T-cell (primary cell): ENCODE measurements at regions not wholly inside any gene's neighbourhood (a gene's known extent, or its start where the extent isn't known, plus 50 kb on each side); places are given as distances from the start of the nearest gene placed in this dataset.
"Not testable (repeated sequence)": the region's sequence is repeated elsewhere in the genome, so short reads cannot be mapped to it uniquely, and the experiment has no call there.

Experiments
- ATAC-seq, 4 experiments: fragments of 200-7000 bp in 3 of 4; fragments of 150-1000 bp in 1 of 4; cut with Tn5 transposase; replicated peaks in 1 of 4; 1 replicate in 3 of 4; 2 replicates in 1 of 4; pipeline ENCODE4 v1.10.0; 2021; ENCODE audit warnings: moderate library complexity in 3 of 4, mild to moderate bottlenecking in 2 of 4, moderate number of reproducible peaks in 1 of 4
- CTCF ChIA-PET, 2 donors: fragments of 300-600 bp; sonication (Branson Sonifier 250); formaldehyde crosslinking; loops; one replicate each; lab custom pipeline; 2022; ENCODE audit warnings: antibody characterized with exemption in 2 of 2; lab: Charles Lee
- POLR2A ChIA-PET, 2 donors: fragments of 300-600 bp; sonication (Branson Sonifier 250); formaldehyde crosslinking; loops; one replicate each; lab custom pipeline; 2022; ENCODE audit warnings: antibody characterized with exemption in 2 of 2; lab: Charles Lee
- DNase-seq, 35 experiments: peaks; one replicate each; pipeline versions ENCODE4 v3.0.0 to v3.0.0-alpha.2; 2013 to 2023
- H3K27ac ChIP-seq: one replicate; pipeline ENCODE4 v1.5.1; 2013; ENCODE audit warnings: low read length
- H3K27me3 ChIP-seq, 2 experiments: replicated peaks in 1 of 2; 1 replicate in 1 of 2; 2 replicates in 1 of 2; pipeline versions ENCODE4 v1.6.1 to v1.7.0; 2013; ENCODE audit warnings: low read length in 1 of 2, mixed read lengths in 1 of 2; ENCODE audit not compliant: control insufficient read depth in 2 of 2, insufficient read depth in 2 of 2; ENCODE audit errors: extremely low read depth in 1 of 2
- H3K36me3 ChIP-seq, 2 donors: 1 replicate in 1 of 2; 2 replicates in 1 of 2; pipeline versions ENCODE4 v1.6.1 to v1.7.0; 2013; ENCODE audit warnings: low read length in 1 of 2; ENCODE audit not compliant: control insufficient read depth in 2 of 2, insufficient read depth in 1 of 2; ENCODE audit errors: extremely low read depth in 1 of 2
- H3K4me1 ChIP-seq, 2 experiments: 1 replicate in 1 of 2; 2 replicates in 1 of 2; pipeline versions ENCODE4 v1.6.1 to v1.7.0; 2013; ENCODE audit warnings: low read length in 2 of 2, mixed read lengths in 1 of 2; ENCODE audit not compliant: insufficient read depth in 2 of 2, control insufficient read depth in 1 of 2; ENCODE audit errors: extremely low read depth in 1 of 2
- H3K4me3 ChIP-seq, 2 donors: 1 replicate in 1 of 2; 2 replicates in 1 of 2; pipeline versions ENCODE4 v1.5.1 to v1.7.0; 2013; ENCODE audit warnings: mild to moderate bottlenecking in 2 of 2, low read length in 1 of 2, moderate library complexity in 1 of 2; ENCODE audit not compliant: control insufficient read depth in 1 of 2; ENCODE audit errors: extremely low read depth in 1 of 2
- H3K9me3 ChIP-seq: 2 replicates; pipeline ENCODE4 v1.7.0; 2013
- H3K27ac Mint-ChIP-seq, 2 donors: one replicate each; pipeline ENCODE4 v1.8.0; 2020 to 2021; ENCODE audit warnings: mild to moderate bottlenecking in 2 of 2, mixed read lengths in 2 of 2
- H3K27me3 Mint-ChIP-seq, 2 donors: one replicate each; pipeline ENCODE4 v1.8.0; 2021 to 2022; ENCODE audit warnings: mixed read lengths in 2 of 2
- H3K36me3 Mint-ChIP-seq: one replicate; pipeline ENCODE4 v1.8.0; 2021; ENCODE audit warnings: mixed read lengths
- H3K4me1 Mint-ChIP-seq, 3 donors: one replicate each; pipeline ENCODE4 v1.8.0; 2020 to 2022; ENCODE audit warnings: mixed read lengths in 3 of 3, mild to moderate bottlenecking in 1 of 3
- H3K4me3 Mint-ChIP-seq, 3 donors: one replicate each; pipeline ENCODE4 v1.8.0; 2020 to 2022; ENCODE audit warnings: mild to moderate bottlenecking in 3 of 3, mixed read lengths in 3 of 3, moderate library complexity in 3 of 3
- H3K9me3 Mint-ChIP-seq, 3 donors: one replicate each; pipeline ENCODE4 v1.8.0; 2020 to 2022; ENCODE audit warnings: mixed read lengths in 3 of 3
- WGBS: methylation state at CpG from one replicate; pipeline ENCODE4 v1.1.5; 2013; ENCODE audit warnings: missing lambda C conversion rate; ENCODE audit not compliant: insufficient coverage; 5-methylcytosine and 5-hydroxymethylcytosine counted together

DNA sequence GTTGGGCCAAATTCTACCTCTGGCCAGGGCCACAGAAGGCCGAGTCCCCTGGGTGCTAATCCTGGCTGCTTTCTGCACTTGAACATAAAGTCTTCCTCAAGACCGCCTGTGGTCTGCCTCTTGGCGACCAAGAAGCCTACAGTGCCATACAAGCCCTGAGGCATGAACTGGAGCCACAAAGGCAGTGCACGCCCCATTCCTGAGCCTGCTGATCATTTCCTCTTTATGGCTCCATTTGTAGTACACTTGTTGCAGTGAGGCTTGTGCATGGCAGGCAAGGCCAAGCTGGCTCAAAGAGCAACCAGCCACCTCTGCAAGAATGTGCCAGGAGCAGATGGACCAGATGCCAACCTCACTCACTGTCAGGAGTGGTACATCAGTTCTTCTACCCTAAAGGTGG lies 636.1 kb upstream of the DEFB115 start:
- H3K4me1 Mint-ChIP-seq, H3K36me3 ChIP-seq, H3K4me3 ChIP-seq, ATAC-seq, DNase-seq, H3K9me3 ChIP-seq, H3K4me1 ChIP-seq, H3K27me3 Mint-ChIP-seq, H3K27me3 ChIP-seq, CTCF ChIA-PET, H3K36me3 Mint-ChIP-seq, POLR2A ChIA-PET, H3K27ac ChIP-seq, H3K27ac Mint-ChIP-seq, H3K4me3 Mint-ChIP-seq: not testable (repeated sequence)
- 85% methylated on average over 4 of the region's 4 CpGs for WGBS
- H3K9me3 Mint-ChIP-seq, result peaks cover 0 to 12% (median 7%) of the 10 kb centered on the region in 3 donors

DNA sequence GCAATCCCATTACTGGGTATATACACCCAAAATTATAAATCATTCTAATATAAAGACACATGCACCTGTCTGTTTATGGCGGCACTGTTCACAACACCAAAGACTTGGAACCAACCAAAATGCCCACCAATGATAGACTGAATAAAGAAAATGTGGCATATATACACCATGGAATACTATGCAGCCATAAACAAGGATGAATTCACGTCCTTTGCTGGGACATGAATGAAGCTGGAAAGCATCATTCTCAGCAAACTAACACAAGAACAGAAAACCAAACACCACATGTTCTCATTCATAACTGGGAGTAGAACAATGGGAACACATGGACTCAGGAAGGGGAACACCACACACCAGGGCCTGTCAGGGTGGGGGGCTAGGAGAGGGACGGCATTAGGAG lies 633.2 kb upstream of the DEFB115 start:
- DNase-seq, H3K27ac ChIP-seq, H3K36me3 Mint-ChIP-seq, H3K4me1 Mint-ChIP-seq, H3K9me3 ChIP-seq, H3K4me3 Mint-ChIP-seq, ATAC-seq, H3K36me3 ChIP-seq, H3K4me1 ChIP-seq, H3K4me3 ChIP-seq, CTCF ChIA-PET, H3K27ac Mint-ChIP-seq, H3K9me3 Mint-ChIP-seq, H3K27me3 Mint-ChIP-seq, POLR2A ChIA-PET, H3K27me3 ChIP-seq: not testable (repeated sequence)
- no CpG with 5 or more reads among the region's 3 CpGs for WGBS

DNA sequence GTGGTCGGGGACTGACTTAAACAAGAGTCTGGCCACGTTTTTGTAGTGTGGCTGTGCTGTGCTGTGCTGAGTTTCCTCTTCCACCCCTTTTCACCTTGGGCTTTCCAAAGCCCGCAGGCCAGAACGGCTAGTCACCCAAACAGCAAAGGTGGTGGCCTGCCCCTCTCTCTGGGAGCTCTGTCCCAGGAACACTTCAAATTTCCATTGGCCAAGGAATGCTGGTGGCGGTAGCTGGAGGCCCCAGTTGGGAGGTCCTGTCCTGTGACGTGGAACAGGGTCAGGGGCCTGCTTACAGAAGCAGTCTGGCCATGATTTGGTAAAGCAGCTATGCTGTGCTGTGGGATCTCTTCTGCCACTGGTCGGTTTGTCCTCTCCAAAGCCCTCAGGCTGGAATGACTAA lies 628.1 kb upstream of the DEFB115 start:
- ATAC-seq, result not testable (repeated sequence)
- 69% methylated on average over 5 of the region's 7 CpGs for WGBS

DNA sequence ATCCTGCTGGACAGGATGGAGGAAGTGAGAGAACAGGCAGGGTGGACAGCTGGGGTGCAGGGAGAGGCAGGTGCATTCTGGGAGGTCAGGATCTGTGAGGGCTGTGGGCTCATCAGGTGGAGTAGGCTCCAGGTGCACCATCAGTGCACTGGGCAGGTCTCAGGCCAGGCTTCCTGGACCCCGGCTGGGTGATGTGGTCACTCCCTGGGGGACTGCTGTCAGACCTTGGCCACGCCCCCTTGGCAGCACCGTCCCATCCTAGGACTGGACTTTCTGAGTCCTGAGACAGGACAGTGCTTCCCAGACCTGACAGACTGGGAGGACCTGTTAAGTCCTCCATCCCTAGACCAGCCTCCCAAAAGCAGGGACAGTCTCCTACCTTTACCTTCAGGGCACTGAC lies 626.7 kb upstream of the DEFB115 start:
- Mint-ChIP-seq H3K4me1 (no peaks in the 10 kb centered on the region), H3K27ac (no peak overlapping the region), H3K4me3 (no peak overlapping the region), H3K27me3 (no peaks in the 10 kb centered on the region), H3K9me3 (peaks cover 7 to 21% (median 12%) of the 10 kb centered on the region in 3 donors), H3K36me3 (no peaks in the 10 kb centered on the region)
- Histone ChIP-seq H3K27ac (no peak overlapping the region), H3K9me3 (no peaks in the 10 kb centered on the region), H3K4me1 (no peaks in the 10 kb centered on the region), H3K36me3 (no peaks in the 10 kb centered on the region), H3K4me3 (no peak overlapping the region), H3K27me3 (no peaks in the 10 kb centered on the region)
- ChIA-PET POLR2A (no interaction called here), CTCF (no interaction called here)
- DNase-seq (no peak), ATAC-seq (no peak)
- 59% methylated on average over 3 of the region's 3 CpGs for WGBS

More for the DNA sequence above, 628.1 kb upstream of the DEFB115 start:
- H3K36me3 Mint-ChIP-seq, H3K36me3 ChIP-seq, CTCF ChIA-PET, H3K4me1 Mint-ChIP-seq, H3K4me3 ChIP-seq, H3K4me1 ChIP-seq, H3K27me3 ChIP-seq, H3K27me3 Mint-ChIP-seq, H3K27ac Mint-ChIP-seq, H3K9me3 ChIP-seq, H3K4me3 Mint-ChIP-seq, H3K27ac ChIP-seq, POLR2A ChIA-PET: not testable (repeated sequence)
- peak in 1 of 35 experiments; percentile 0 for DNase-seq
- H3K9me3 Mint-ChIP-seq, result peaks cover 7 to 13% (median 10%) of the 10 kb centered on the region in 3 donors

DNA sequence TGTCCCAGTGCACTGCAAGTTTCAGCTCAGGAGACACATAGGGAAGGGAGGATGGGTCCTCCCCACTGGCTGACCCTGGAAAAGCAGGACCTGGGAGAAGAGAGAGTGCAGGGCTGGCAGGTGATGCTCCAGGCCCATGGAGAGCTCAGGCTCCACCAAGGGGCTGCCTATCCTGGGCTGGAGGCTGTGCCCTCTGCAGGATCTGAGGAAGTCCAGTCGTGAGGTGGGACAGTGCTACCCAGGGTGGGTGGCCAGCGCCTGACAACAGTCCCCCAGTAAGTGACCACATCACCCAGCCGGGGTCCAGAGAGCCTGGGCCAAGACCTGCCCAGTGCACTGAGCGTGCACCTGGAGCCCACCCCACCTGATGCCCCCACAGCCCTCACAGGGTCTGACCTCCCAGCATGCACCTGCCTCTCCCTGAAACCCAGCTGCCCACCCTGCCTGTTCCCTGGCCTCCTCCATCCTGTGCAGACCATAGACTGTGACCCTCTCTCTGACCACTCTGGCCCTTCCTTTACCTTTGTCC lies 626.1 kb upstream of the DEFB115 start:
- H3K27me3 Mint-ChIP-seq, POLR2A ChIA-PET, H3K27ac ChIP-seq, H3K27ac Mint-ChIP-seq, H3K36me3 ChIP-seq, H3K27me3 ChIP-seq, H3K4me3 Mint-ChIP-seq, H3K36me3 Mint-ChIP-seq, H3K4me3 ChIP-seq, H3K4me1 Mint-ChIP-seq, ATAC-seq, CTCF ChIA-PET, H3K9me3 ChIP-seq, DNase-seq, H3K4me1 ChIP-seq: not testable (repeated sequence)
- H3K9me3 Mint-ChIP-seq, result peaks cover 7 to 20% (median 10%) of the 10 kb centered on the region in 3 donors
- WGBS, result 53% methylated on average over 4 of the region's 4 CpGs

DNA sequence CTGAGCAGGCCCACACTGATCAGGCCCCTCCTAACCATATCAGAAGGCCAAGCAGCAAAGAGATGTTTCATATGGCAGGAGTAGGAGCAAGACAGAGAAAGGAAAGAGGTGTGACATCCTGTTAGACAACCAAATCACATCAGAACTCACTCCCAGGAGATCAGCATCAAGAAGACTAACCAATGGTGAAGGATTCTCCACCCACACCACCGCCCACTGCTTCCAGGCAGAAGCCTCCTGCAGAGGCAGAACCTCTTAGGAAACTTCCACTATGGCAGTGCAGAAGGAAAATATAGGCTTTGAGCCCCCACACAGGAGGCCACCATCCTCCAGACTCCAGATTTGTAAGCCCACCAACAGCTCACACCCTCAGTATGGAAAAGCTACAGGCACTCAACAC lies 624.7 kb upstream of the DEFB115 start:
- H3K4me3 ChIP-seq, H3K36me3 Mint-ChIP-seq, H3K27ac ChIP-seq, H3K4me1 ChIP-seq, H3K27ac Mint-ChIP-seq, H3K4me3 Mint-ChIP-seq, POLR2A ChIA-PET, H3K27me3 ChIP-seq, H3K36me3 ChIP-seq, H3K4me1 Mint-ChIP-seq, ATAC-seq, H3K9me3 ChIP-seq, CTCF ChIA-PET, H3K27me3 Mint-ChIP-seq, DNase-seq: not testable (repeated sequence)
- WGBS, result 13% methylated on average over 1 of the region's 1 CpG
- peaks cover 7 to 13% (median 10%) of the 10 kb centered on the region in 3 donors for H3K9me3 Mint-ChIP-seq

DNA sequence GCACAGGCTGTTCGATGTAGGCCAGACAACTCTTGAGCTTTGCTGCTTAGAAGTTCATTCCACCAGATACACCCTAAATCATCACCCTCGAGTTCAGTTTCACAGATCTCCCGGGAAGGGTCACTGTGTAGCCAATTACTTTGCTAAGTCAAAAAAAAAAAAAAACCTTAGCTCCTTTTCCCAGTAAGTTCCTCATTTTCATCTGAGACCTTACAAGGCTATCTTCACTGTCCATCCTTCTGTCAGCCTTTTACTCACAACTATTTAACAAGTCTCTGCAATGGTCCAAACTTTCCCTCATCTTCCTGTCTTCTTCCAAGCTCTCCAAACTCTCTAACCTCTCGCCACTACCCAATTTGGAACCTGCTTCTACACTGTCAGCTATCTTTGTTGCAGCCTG lies 615.9 kb upstream of the DEFB115 start:
- H3K9me3 ChIP-seq, result not testable (repeated sequence)
- WGBS, result 72% methylated on average over 3 of the region's 4 CpGs

More for the DNA sequence above, 615.9 kb upstream of the DEFB115 start:
- H3K36me3 Mint-ChIP-seq, H3K4me3 ChIP-seq, H3K4me3 Mint-ChIP-seq, ATAC-seq, DNase-seq, H3K27me3 Mint-ChIP-seq, H3K36me3 ChIP-seq, H3K27ac Mint-ChIP-seq, H3K4me1 ChIP-seq, CTCF ChIA-PET, H3K27me3 ChIP-seq, POLR2A ChIA-PET, H3K27ac ChIP-seq, H3K4me1 Mint-ChIP-seq: not testable (repeated sequence)
- H3K9me3 Mint-ChIP-seq, result peaks cover 9 to 24% (median 11%) of the 10 kb centered on the region in 3 donors
